ENCODE measurements at regions not wholly inside any gene's neighbourhood (a gene's known extent, or its start where the extent isn't known, plus 50 kb on each side); places are given as distances from the start of the nearest gene placed in this dataset.

- Histone ChIP-seq H3K4me2 (no peak overlapping the region), H3K27me3 (no peaks in the 10 kb centered on the region), H3K4me3 (no peak overlapping the region), H4K20me1 (ENCODE audit: insufficient read depth, poor library complexity, severe bottlenecking) (no peaks in the 10 kb centered on the region), H3K9me3 (ENCODE audit: low read depth) (no peaks in the 10 kb centered on the region), H2AFZ (no peak overlapping the region), H3K79me2 (no peaks in the 10 kb centered on the region), H3K4me1 (ENCODE audit: insufficient read depth) (no peaks in the 10 kb centered on the region), H3K36me3 (replicated peaks; ENCODE audit: insufficient read depth, low read depth) (no peaks in the 10 kb centered on the region), H3K27ac (no peak overlapping the region), H3K9me2 (replicated peaks; ENCODE audit: insufficient read depth) (no peaks in the 10 kb centered on the region)
- TF ChIP-seq, protein P1, sequence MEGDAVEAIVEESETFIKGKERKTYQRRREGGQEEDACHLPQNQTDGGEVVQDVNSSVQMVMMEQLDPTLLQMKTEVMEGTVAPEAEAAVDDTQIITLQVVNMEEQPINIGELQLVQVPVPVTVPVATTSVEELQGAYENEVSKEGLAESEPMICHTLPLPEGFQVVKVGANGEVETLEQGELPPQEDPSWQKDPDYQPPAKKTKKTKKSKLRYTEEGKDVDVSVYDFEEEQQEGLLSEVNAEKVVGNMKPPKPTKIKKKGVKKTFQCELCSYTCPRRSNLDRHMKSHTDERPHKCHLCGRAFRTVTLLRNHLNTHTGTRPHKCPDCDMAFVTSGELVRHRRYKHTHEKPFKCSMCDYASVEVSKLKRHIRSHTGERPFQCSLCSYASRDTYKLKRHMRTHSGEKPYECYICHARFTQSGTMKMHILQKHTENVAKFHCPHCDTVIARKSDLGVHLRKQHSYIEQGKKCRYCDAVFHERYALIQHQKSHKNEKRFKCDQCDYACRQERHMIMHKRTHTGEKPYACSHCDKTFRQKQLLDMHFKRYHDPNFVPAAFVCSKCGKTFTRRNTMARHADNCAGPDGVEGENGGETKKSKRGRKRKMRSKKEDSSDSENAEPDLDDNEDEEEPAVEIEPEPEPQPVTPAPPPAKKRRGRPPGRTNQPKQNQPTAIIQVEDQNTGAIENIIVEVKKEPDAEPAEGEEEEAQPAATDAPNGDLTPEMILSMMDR (IDR thresholded peaks at IDR 0.05; ENCODE audit: poor library complexity): no peak
- no peak for TF ChIP-seq EZH2 (IDR thresholded peaks at IDR 0.05; ENCODE audit: borderline replicate concordance)
- TF ChIP-seq EZH2phosphoT487 (IDR thresholded peaks at IDR 0.05; ENCODE audit: low read depth, severe bottlenecking, unreplicated experiment): no peak
- DNase-seq (ENCODE audit: low spot score): no peak
- WGBS (ENCODE audit: low lambda C conversion rate, missing lambda C conversion rate): 82% methylated on average over 4 of the region's 4 CpGs
Observed at GRCh38 chrX:145553702-145554101, 263.9 kb upstream of the SLITRK2 start.

GRCh38 chrX:145563159-145563558, 254.5 kb upstream of the SLITRK2 start:
- TF ChIP-seq, protein P1 (IDR thresholded peaks at IDR 0.05; ENCODE audit: poor library complexity): no peak
- TF ChIP-seq EZH2phosphoT487 (IDR thresholded peaks at IDR 0.05; ENCODE audit: low read depth, severe bottlenecking, unreplicated experiment): no peak
- no peak for TF ChIP-seq EZH2 (IDR thresholded peaks at IDR 0.05; ENCODE audit: borderline replicate concordance)

DNA sequence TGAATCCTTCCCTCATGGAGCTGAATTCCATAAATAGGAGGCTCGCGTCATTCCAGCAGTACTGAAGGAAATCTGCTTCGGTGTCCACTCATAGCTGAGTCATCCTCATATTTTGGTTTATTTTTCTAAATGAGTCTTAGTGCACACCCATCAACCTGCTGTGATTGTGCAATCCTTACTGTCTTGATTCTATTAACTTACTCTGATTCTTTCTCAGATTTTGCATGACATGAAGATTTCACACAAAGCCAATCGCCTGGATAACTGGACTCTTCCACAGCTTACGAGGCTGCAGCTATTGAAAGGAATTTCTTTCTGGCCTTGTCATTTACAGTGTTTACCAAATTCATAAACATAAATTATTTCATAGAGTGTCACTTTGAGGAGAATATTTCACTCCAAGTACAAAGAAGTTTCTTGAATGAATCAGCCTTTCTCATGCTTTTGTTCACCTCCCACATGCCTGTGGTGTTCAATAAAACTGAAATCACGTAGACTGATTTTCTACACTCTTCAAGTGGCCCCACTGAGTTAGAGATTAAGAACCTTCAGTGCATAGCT, 207.6 kb upstream of the SLITRK2 start:
- H3K9me2 ChIP-seq (replicated peaks; ENCODE audit: insufficient read depth): no peaks in the 10 kb centered on the region
- no peaks in the 10 kb centered on the region for H3K4me1 ChIP-seq (ENCODE audit: insufficient read depth)
- no peaks in the 10 kb centered on the region for H3K27me3 ChIP-seq
- H3K4me2 ChIP-seq: no peak overlapping the region
- no peak for DNase-seq (ENCODE audit: low spot score)
- H3K4me3 ChIP-seq: no peak overlapping the region
- H4K20me1 ChIP-seq (ENCODE audit: insufficient read depth, poor library complexity, severe bottlenecking): no peaks in the 10 kb centered on the region
- no peak overlapping the region for H2AFZ ChIP-seq
- no peaks in the 10 kb centered on the region for H3K79me2 ChIP-seq
- H3K27ac ChIP-seq: no peak overlapping the region
- no peaks in the 10 kb centered on the region for H3K9me3 ChIP-seq (ENCODE audit: low read depth)
- no peaks in the 10 kb centered on the region for H3K36me3 ChIP-seq (replicated peaks; ENCODE audit: insufficient read depth, low read depth)
- WGBS (ENCODE audit: low lambda C conversion rate, missing lambda C conversion rate): 71% methylated on average over 6 of the region's 6 CpGs
- TF ChIP-seq, protein P1 (IDR thresholded peaks at IDR 0.05; ENCODE audit: poor library complexity): no peak
- TF ChIP-seq EZH2 (IDR thresholded peaks at IDR 0.05; ENCODE audit: borderline replicate concordance) (no peak), EZH2phosphoT487 (IDR thresholded peaks at IDR 0.05; ENCODE audit: low read depth, severe bottlenecking, unreplicated experiment) (no peak)

More at GRCh38 chrX:145563159-145563558, 254.5 kb upstream of the SLITRK2 start:
- H2AFZ ChIP-seq: no peak overlapping the region
- no peaks in the 10 kb centered on the region for H3K9me3 ChIP-seq (ENCODE audit: low read depth)
- H3K4me2 ChIP-seq: no peak overlapping the region
- no peak overlapping the region for H3K27ac ChIP-seq
- 64% methylated on average over 1 of the region's 1 CpG for WGBS (ENCODE audit: low lambda C conversion rate, missing lambda C conversion rate)
- H3K4me1 ChIP-seq (ENCODE audit: insufficient read depth): no peaks in the 10 kb centered on the region
- H3K36me3 ChIP-seq (replicated peaks; ENCODE audit: insufficient read depth, low read depth): no peaks in the 10 kb centered on the region
- H3K4me3 ChIP-seq: no peak overlapping the region
- no peak for DNase-seq (ENCODE audit: low spot score)
- no peaks in the 10 kb centered on the region for H4K20me1 ChIP-seq (ENCODE audit: insufficient read depth, poor library complexity, severe bottlenecking)
- no peaks in the 10 kb centered on the region for H3K79me2 ChIP-seq
- H3K27me3 ChIP-seq: no peaks in the 10 kb centered on the region
- H3K9me2 ChIP-seq (replicated peaks; ENCODE audit: insufficient read depth): no peaks in the 10 kb centered on the region

Data from hepatocyte (in vitro differentiated cells).